ENCODE measurements at regions not wholly inside any gene's neighbourhood (a gene's known extent, or its start where the extent isn't known, plus 50 kb on each side); places are given as distances from the start of the nearest gene placed in this dataset.
"Not testable (repeated sequence)": the region's sequence is repeated elsewhere in the genome, so short reads cannot be mapped to it uniquely, and the experiment has no call there.

- H3K36me3 ChIP-seq; H3K4me3 ChIP-seq; ATAC-seq; H3K27ac ChIP-seq; DNase-seq; intact Hi-C loops (cut with DNase I); H3K4me1 ChIP-seq; H3K27me3 ChIP-seq; H3K9me3 ChIP-seq: not testable (repeated sequence)
Observed at GRCh38 chr13:111692028-111692427, 371.6 kb downstream of the TEX29 start.

GRCh38 chr13:111696121-111696520 lies 370.8 kb upstream of the SOX1 start:
- DNase-seq; H3K27me3 ChIP-seq; H3K27ac ChIP-seq; H3K4me3 ChIP-seq; ATAC-seq; H3K9me3 ChIP-seq; H3K36me3 ChIP-seq; H3K4me1 ChIP-seq; intact Hi-C loops (cut with DNase I): not testable (repeated sequence)

GRCh38 chr13:111702059-111702458 lies 364.9 kb upstream of the SOX1 start:
- H3K27me3 ChIP-seq; ATAC-seq; H3K4me3 ChIP-seq; H3K36me3 ChIP-seq; H3K27ac ChIP-seq; H3K4me1 ChIP-seq; DNase-seq; H3K9me3 ChIP-seq; intact Hi-C loops (cut with DNase I): not testable (repeated sequence)

Measured in upper lobe of right lung (tissue), 1 donor.